Aorta (tissue), 5 donors: ENCODE measurements at regions not wholly inside any gene's neighbourhood (a gene's known extent, or its start where the extent isn't known, plus 50 kb on each side); places are given as distances from the start of the nearest gene placed in this dataset.

Experiments used
- ATAC-seq: fragments of 200-7000 bp; cut with Tn5 transposase; one replicate; pipeline ENCODE4 v1.9.1; 2022; ENCODE audit warnings: moderate library complexity; ENCODE audit not compliant: low FRiP score
- DNase-seq, 2 donors: peaks; one replicate each; pipeline ENCODE4 v3.0.0-alpha.2; 2020
- H3K27ac ChIP-seq, 2 donors: one replicate each; pipeline ENCODE4 v1.5.1; 2013; ENCODE audit warnings: low read length in 2 of 2, mild to moderate bottlenecking in 2 of 2, moderate library complexity in 2 of 2, control low read depth in 1 of 2, inconsistent platforms in 1 of 2, low read depth in 1 of 2
- H3K27me3 ChIP-seq, 2 donors: one replicate each; pipeline ENCODE4 v1.6.1; 2013; ENCODE audit warnings: control low read depth in 1 of 2, low read length in 1 of 2, mild to moderate bottlenecking in 1 of 2, moderate library complexity in 1 of 2; ENCODE audit not compliant: insufficient read depth in 2 of 2, control insufficient read depth in 1 of 2
- H3K36me3 ChIP-seq, 2 donors: one replicate each; pipeline ENCODE4 v1.6.1; 2013; ENCODE audit warnings: control low read depth in 1 of 2, low read length in 1 of 2, mild to moderate bottlenecking in 1 of 2; ENCODE audit not compliant: insufficient read depth in 2 of 2, control insufficient read depth in 1 of 2
- H3K4me1 ChIP-seq, 2 donors: one replicate each; pipeline ENCODE4 v1.6.1; 2013; ENCODE audit warnings: low read length in 2 of 2, control low read depth in 1 of 2, mild to moderate bottlenecking in 1 of 2, moderate library complexity in 1 of 2; ENCODE audit not compliant: insufficient read depth in 2 of 2, control insufficient read depth in 1 of 2
- H3K4me3 ChIP-seq, 2 donors: one replicate each; pipeline ENCODE4 v1.5.1; 2013; ENCODE audit warnings: low read length in 2 of 2, control low read depth in 1 of 2, mild to moderate bottlenecking in 1 of 2
- H3K9me3 ChIP-seq: one replicate; pipeline ENCODE4 v1.6.1; 2013; ENCODE audit warnings: mild to moderate bottlenecking, low read length; ENCODE audit not compliant: control insufficient read depth
- WGBS, 2 donors: extraction: QIAGEN DNeasy Blood & Tissue Kit; methylation state at CpG; one replicate each; pipeline ENCODE4 v1.1.7; 2013; 5-methylcytosine and 5-hydroxymethylcytosine counted together
- intact Hi-C, 2 donors: fragments of 100-400 bp; cut with DNase I; formaldehyde crosslinking; loops; one replicate each; pipeline versions ENCODE4 v1.14.2 to v1.15.0; 2022
- donor health status: healthy with polysubstance abuse.
- donor health status: Bipolar disorder and iron deficiency.
- donor health status: DM: no; HTN: no; CAD: no.
- donor health status: DM: no; HTN: no; CAD: no.
- donor health status: DM: yes; HTN: yes; CAD: no.

DNA sequence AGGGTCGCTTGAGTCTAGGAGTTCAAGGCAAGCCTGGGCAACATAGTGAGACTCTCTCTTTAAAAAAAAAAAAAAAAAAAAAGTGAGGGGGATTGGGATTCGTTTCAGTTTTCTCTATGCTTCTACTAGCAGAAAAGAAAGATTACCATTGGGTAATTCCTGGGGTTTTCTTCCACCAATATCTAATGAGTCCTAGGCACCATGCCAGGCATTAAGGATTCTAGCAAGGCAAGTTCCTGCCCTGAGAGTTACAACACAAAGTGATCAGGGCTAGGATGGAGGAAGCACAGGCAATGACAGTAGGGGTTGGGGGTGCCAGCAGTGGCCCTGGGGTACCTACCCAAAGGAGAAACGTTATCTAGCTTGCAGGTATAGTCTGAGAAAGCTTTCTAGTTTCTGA is 90.8 kb downstream of the PCDH1 start:
- Histone ChIP-seq H3K4me1 (no peaks in the 10 kb centered on the region), H3K27ac (no peak overlapping the region), H3K27me3 (no peaks in the 10 kb centered on the region), H3K4me3 (no peak overlapping the region), H3K9me3 (no peaks in the 10 kb centered on the region), H3K36me3 (no peaks in the 10 kb centered on the region)
- no peak for ATAC-seq
- WGBS, 2 donors: 65 to 70% methylated on average over 3 of the region's 3 CpGs
- intact Hi-C loops: no loop called here
- DNase-seq: no peak

DNA sequence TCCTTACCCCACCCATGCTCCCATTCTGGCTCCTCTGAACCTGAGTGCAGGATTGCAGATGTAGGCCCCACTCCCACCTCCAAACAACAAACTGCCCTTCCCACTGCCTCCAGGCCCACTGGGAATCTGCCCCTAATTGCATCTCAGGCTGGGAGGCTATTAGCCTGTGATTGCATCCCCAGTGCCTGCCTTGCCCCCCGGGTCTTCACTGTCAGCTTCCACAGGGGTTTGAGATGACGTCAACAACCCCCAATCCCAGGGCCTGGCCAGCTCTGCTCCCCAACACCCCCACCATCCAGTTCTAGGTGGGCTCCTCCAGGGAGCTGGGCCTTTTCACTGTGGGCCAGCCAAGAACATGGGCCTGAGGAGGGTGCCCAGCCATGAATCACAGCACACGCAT is 91.5 kb downstream of the PCDH1 start:
- H3K9me3 ChIP-seq: no peaks in the 10 kb centered on the region
- DNase-seq: no peak
- no peaks in the 10 kb centered on the region for H3K4me1 ChIP-seq
- H3K27ac ChIP-seq: no peak overlapping the region
- H3K4me3 ChIP-seq: no peak overlapping the region
- intact Hi-C loops: no loop called here
- WGBS, 2 donors: 82 to 91% methylated on average over 3 of the region's 3 CpGs
- ATAC-seq: no peak
- no peaks in the 10 kb centered on the region for H3K36me3 ChIP-seq
- H3K27me3 ChIP-seq: no peaks in the 10 kb centered on the region

DNA sequence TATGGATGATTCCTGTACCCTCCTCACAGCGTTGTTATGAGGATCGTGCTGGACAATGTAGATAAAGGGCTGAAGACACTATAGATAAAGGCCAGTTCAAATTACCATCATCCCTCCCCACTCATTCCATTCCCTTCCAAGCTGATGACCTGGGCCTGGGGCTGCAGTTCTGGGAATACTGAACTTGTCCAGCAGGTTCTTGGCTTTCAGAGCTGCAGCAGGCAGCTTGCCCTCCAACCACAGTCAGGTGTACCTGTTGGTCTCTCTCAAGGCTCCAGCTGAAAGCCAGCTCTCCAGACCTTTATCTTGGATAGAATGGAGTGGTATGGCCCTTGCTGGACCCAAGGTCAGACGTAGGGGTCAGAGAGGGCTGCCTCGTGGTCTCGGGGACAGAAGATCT is 92.5 kb downstream of the PCDH1 start:
- H3K27ac ChIP-seq: no peak overlapping the region
- H3K4me1 ChIP-seq: no peaks in the 10 kb centered on the region
- ATAC-seq: no peak
- 82 to 87% methylated on average over 5 of the region's 5 CpGs for WGBS, 2 donors
- no peaks in the 10 kb centered on the region for H3K36me3 ChIP-seq
- H3K9me3 ChIP-seq: no peaks in the 10 kb centered on the region
- intact Hi-C loops: no loop called here
- no peak for DNase-seq
- no peaks in the 10 kb centered on the region for H3K27me3 ChIP-seq
- no peak overlapping the region for H3K4me3 ChIP-seq

DNA sequence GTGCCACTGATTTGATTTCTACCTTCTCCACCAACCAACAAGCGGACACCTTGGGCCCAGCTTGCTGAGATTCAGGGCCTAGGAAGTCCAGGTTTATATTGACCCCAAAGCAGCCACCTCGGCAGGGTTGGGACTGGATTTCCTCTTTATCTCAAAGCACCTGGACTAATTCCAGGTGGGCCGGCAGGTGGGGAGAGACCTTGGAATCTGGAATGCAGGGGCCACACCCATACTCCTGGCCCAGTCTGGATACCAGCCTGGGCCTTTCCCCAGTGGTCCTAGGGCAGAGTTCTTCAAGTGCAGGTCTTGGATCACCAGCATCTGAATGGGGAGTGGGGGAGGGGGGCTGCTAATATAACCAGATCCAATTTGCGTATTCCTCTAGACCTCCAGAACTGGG is 93.1 kb downstream of the PCDH1 start:
- Histone ChIP-seq H3K36me3 (no peaks in the 10 kb centered on the region), H3K9me3 (no peaks in the 10 kb centered on the region), H3K27me3 (no peaks in the 10 kb centered on the region), H3K27ac (no peak overlapping the region), H3K4me1 (no peaks in the 10 kb centered on the region), H3K4me3 (no peak overlapping the region)
- ATAC-seq (no peak), DNase-seq (no peak)
- 72 to 79% methylated on average over 4 of the region's 4 CpGs for WGBS, 2 donors
- intact Hi-C loops: no loop called here

DNA sequence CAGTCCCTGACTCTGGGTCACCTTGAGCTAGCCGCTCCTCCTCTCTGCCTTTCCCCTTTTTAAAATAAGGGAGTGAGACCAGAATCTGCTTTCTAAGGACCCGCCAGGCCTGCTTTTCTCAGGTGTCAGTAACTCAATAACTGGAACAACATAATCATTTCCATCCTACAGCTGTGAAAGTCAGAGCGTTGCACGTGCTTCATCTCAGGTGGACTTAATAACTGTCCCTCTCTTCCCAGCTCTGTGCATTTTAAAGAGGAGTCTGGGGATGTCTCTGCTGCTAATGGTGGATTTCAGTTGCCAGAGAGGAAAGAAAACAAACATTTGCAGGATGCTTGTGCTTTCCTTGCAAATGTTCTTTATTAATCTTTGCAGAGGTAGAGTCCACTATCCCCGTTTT is 93.7 kb downstream of the PCDH1 start:
- DNase-seq: no peak
- no peaks in the 10 kb centered on the region for H3K9me3 ChIP-seq
- intact Hi-C loops: no loop called here
- H3K36me3 ChIP-seq: no peaks in the 10 kb centered on the region
- H3K4me1 ChIP-seq: no peaks in the 10 kb centered on the region
- H3K27me3 ChIP-seq: no peaks in the 10 kb centered on the region
- 88 to 92% methylated on average over 5 of the region's 5 CpGs for whole genome bisulfite sequencing, 2 donors
- no peak overlapping the region for H3K4me3 ChIP-seq
- H3K27ac ChIP-seq: no peak overlapping the region
- no peak for ATAC-seq

DNA sequence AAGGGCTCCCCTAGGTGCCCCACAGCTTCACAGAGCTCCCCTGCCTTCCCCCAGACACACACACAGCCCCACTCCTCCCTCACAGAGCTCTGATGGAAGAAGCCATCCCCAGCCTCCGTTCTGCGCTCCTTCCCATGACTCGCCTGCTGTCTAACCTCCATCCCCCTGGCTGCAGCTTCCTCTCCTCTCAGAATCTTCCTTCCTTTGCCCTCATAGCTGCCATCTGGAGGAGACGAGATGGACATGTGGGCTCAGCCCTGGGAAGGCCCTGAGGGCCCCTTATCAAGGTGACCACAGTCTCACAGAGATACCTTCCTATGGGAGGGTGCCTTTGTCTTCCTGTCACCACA is 94.3 kb downstream of the PCDH1 start:
- no peak for DNase-seq
- Histone ChIP-seq H3K4me1 (no peaks in the 10 kb centered on the region), H3K9me3 (no peaks in the 10 kb centered on the region), H3K27ac (no peak overlapping the region), H3K36me3 (no peaks in the 10 kb centered on the region), H3K4me3 (no peak overlapping the region), H3K27me3 (no peaks in the 10 kb centered on the region)
- intact Hi-C loops: no loop called here
- ATAC-seq: no peak
- WGBS, 2 donors: 88 to 91% methylated on average over 4 of the region's 4 CpGs

DNA sequence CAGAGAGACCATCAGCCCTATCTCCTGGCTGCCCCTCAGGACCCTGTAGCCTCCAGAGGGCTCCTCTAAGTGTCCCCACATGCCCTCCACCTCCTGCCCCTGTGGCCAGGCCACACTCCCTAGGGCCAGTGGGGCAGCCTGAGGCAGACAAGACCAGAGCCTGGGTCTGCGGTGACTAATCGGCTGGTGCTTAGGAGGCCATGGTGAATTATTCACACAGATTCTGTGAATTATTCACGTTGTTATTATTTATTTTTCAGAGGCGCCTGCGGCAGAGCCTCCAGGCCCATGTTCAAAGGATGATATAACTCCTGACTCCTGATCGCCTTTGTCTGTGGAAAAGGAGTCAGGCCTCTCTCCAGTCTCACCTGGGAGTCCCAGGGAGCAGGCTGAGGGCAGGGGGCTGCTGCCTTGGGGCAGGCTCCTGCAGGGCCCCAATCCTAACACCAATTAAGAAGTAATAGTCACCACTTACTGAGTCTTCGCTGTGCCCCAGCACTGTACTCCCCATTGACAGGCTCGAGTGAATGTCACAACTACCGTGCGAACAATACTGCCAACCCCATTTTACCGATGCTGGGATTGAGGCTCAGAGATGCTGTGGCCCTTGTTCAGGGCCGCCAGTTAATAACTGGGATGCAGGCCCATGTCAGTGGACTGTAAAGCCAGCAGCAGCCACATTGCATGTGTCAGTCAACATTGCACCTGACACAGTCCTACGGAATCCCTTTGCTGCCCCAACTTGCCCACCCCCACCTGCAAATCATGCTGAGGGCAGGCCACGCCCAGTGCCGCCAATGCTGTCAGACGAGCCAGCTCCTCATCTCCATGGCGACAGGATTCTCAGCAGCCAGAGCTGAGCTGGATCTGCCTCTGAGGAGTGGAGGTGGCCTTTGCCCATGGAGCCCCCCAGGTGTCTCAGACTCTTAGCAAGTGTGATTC is 94.9 kb downstream of the PCDH1 start:
- no peaks in the 10 kb centered on the region for H3K9me3 ChIP-seq
- no peaks in the 10 kb centered on the region for H3K4me1 ChIP-seq
- no peaks in the 10 kb centered on the region for H3K36me3 ChIP-seq
- H3K27me3 ChIP-seq: no peaks in the 10 kb centered on the region
- ATAC-seq: no peak
- intact Hi-C loops: no loop called here
- no peak overlapping the region for H3K27ac ChIP-seq
- no peak overlapping the region for H3K4me3 ChIP-seq
- WGBS, 2 donors: 81 to 83% methylated on average over 17 of the region's 17 CpGs
- no peak for DNase-seq

DNA sequence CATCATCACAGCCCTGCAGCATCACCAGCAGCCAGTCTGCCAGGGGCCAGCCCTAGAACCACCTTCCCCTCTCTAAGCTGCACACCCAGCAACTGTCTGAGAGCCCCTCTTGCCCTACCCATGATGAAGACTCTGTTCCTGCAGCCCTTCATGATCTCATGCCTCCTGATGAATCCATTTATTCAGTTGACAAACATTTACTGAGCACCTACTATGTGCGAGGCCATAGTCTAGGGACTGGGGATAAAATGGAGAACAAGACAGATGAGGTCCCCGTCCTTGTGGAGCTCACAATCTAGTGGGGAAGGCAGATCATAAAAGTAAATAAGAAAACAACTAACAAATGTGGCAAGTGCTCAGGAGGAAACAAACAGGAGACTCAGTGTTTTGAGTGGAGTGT is 96.3 kb downstream of the PCDH1 start:
- DNase-seq (no peak), ATAC-seq (no peak)
- WGBS, 2 donors: 90 to 94% methylated on average over 2 of the region's 2 CpGs
- no peaks in the 10 kb centered on the region for H3K36me3 ChIP-seq
- no peaks in the 10 kb centered on the region for H3K27me3 ChIP-seq
- no peak overlapping the region for H3K27ac ChIP-seq
- intact Hi-C loops: no loop called here
- no peak overlapping the region for H3K4me3 ChIP-seq
- H3K9me3 ChIP-seq: no peaks in the 10 kb centered on the region
- no peaks in the 10 kb centered on the region for H3K4me1 ChIP-seq

DNA sequence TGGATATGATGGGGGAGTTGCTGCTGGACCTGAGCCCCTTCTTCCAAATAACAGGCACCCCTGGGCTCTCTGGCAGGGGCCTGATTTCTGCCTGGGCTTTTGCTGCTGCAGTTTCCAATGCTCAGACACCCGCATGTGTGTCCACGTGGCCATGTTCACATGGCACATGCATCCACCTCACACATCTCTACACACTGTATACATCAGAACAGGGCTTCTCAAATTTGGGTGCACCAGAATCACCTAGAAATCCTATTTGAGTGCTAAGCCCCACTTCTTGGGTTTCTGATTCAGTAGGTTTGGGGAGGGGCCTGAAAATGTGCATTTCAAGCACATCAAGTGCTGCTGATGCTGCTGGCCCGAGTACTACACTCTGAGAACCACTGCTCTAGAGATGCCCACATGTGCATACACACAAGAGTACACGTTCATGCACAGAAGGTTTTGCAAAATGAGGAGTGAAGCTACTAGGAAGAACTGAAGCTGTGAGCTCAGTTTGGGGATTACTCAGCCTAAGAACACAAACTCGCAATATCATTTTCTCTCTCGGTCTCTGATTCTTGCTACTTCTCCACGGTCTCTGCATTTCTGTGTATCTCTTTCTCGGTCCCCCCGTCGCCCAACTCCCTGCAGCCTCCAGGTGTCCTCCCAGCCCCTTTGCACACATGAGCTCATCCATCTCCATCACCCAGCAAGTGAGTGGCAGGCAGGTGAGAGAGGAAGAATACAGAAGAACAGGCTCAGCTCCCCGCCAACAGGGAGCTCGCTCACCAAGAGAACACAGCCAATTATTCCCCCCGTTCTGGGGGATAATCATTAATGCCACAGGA is 97.0 kb downstream of the PCDH1 start:
- intact Hi-C loops: no loop called here
- DNase-seq (no peak), ATAC-seq (no peak)
- H3K27me3 ChIP-seq: no peaks in the 10 kb centered on the region
- WGBS, 2 donors: 81 to 86% methylated on average over 13 of the region's 13 CpGs
- H3K9me3 ChIP-seq: no peaks in the 10 kb centered on the region
- H3K27ac ChIP-seq: no peak overlapping the region
- H3K36me3 ChIP-seq: no peaks in the 10 kb centered on the region
- no peaks in the 10 kb centered on the region for H3K4me1 ChIP-seq
- no peak overlapping the region for H3K4me3 ChIP-seq
